SU-DHL-6 (cell line): ENCODE measurements at regions not wholly inside any gene's neighbourhood (a gene's known extent, or its start where the extent isn't known, plus 50 kb on each side); places are given as distances from the start of the nearest gene placed in this dataset.

Experiments used
- EZH2phosphoT487 ChIP-seq: fragments of 200-600 bp; sonication (generic), shearing (Covaris generic); conservative IDR thresholded peaks from 2 replicates; pipeline ENCODE4 v1.6.1; 2018; ENCODE audit warnings: mild to moderate bottlenecking, antibody characterized with exemption, low read length, moderate library complexity, mixed read lengths
- TF ChIP-seq, protein P1 (sequence below): fragments of 200-600 bp; sonication (generic); IDR thresholded peaks from one replicate; pipeline ENCODE4 v1.5.1; 2017; ENCODE audit warnings: antibody characterized with exemption, mild to moderate bottlenecking, low read length, moderate library complexity; ENCODE audit not compliant: insufficient read depth, poor library complexity, severe bottlenecking

DNA sequence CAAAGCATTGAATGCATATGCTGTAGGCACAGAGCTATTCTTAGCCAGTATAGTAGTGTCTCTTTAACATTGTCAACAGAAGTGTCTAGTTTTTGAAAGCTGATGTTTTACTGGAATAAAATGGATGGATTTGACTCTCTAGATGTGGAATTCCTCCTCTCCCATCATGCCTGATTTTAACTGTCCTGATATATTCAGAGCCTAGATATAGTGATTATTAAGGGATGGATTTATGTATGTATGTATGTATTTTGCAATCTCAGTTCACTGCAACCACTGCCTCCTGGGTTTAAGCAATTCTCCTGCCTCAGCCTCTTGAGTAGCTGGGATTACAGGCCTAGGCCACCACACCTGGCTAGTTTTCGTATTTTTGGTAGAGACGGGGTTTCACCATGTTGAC, 144.8 kb upstream of the NAV3 start:
- TF ChIP-seq, protein P1, sequence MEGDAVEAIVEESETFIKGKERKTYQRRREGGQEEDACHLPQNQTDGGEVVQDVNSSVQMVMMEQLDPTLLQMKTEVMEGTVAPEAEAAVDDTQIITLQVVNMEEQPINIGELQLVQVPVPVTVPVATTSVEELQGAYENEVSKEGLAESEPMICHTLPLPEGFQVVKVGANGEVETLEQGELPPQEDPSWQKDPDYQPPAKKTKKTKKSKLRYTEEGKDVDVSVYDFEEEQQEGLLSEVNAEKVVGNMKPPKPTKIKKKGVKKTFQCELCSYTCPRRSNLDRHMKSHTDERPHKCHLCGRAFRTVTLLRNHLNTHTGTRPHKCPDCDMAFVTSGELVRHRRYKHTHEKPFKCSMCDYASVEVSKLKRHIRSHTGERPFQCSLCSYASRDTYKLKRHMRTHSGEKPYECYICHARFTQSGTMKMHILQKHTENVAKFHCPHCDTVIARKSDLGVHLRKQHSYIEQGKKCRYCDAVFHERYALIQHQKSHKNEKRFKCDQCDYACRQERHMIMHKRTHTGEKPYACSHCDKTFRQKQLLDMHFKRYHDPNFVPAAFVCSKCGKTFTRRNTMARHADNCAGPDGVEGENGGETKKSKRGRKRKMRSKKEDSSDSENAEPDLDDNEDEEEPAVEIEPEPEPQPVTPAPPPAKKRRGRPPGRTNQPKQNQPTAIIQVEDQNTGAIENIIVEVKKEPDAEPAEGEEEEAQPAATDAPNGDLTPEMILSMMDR, result no peak
- no peak for TF ChIP-seq EZH2phosphoT487
